ENCODE measurements at regions not wholly inside any gene's neighbourhood (a gene's known extent, or its start where the extent isn't known, plus 50 kb on each side); places are given as distances from the start of the nearest gene placed in this dataset.

- no peak for TF ChIP-seq CTCF (IDR thresholded peaks at IDR 0.05)
- no peak for TF ChIP-seq POLR2A (IDR thresholded peaks at IDR 0.05)
Observed at GRCh38 chr6:164928057-164928727, 381.2 kb downstream of the C6orf118 start.
